Ovary (tissue), 7 donors: ENCODE measurements at regions not wholly inside any gene's neighbourhood (a gene's known extent, or its start where the extent isn't known, plus 50 kb on each side); places are given as distances from the start of the nearest gene placed in this dataset.

Experiments used
- DNase-seq, 5 donors: peaks; one replicate each; pipeline ENCODE4 v3.0.0-alpha.2; 2019 to 2020
- H3K27ac ChIP-seq, 2 donors: fragments of 200-600 bp; one replicate each; pipeline versions ENCODE4 v1.5.1 to v1.8.0; 2019 to 2022
- H3K27me3 ChIP-seq: fragments of 200-600 bp; one replicate; pipeline ENCODE4 v1.8.0; 2022
- H3K36me3 ChIP-seq: fragments of 200-600 bp; sonication (generic); one replicate; pipeline ENCODE4 v1.5.1; 2019
- H3K4me1 ChIP-seq: one replicate; pipeline ENCODE4 v1.8.1; 2013; ENCODE audit warnings: mild to moderate bottlenecking, moderate library complexity; ENCODE audit not compliant: insufficient read depth
- H3K4me3 ChIP-seq: fragments of 200-600 bp; sonication (generic); one replicate; pipeline ENCODE4 v1.5.1; 2017
- H3K9me3 ChIP-seq, 2 donors: fragments of 200-600 bp in 1 of 2; sonication (generic) in 1 of 2; one replicate each; pipeline versions ENCODE4 v1.5.1 to v1.8.1; 2013 to 2019; ENCODE audit warnings: mild to moderate bottlenecking in 1 of 2, moderate library complexity in 1 of 2
- CTCF ChIP-seq, 3 donors: fragments of 450-650 bp in 2 of 3; fragments of 200-600 bp in 1 of 3; IDR thresholded peaks; one replicate each; pipeline versions ENCODE4 v1.5.1 to v1.8.0; 2016 to 2022; ENCODE audit warnings: antibody characterized with exemption in 3 of 3, mild to moderate bottlenecking in 1 of 3
- EP300 ChIP-seq: sonication (generic); formaldehyde crosslinking; IDR thresholded peaks from one replicate; pipeline ENCODE4 v1.6.1; 2017; ENCODE audit warnings: antibody characterized with exemption
- POLR2A ChIP-seq: fragments of 450-650 bp; IDR thresholded peaks from one replicate; pipeline ENCODE4 v1.6.1; 2017; ENCODE audit warnings: antibody characterized with exemption, mild to moderate bottlenecking, moderate library complexity
- WGBS, 3 donors: extraction: QIAGEN DNeasy Blood & Tissue Kit in 1 of 3; methylation state at CpG; one replicate each; pipeline versions ENCODE4 v1.1.5 to v1.1.7; 2013 to 2017; 5-methylcytosine and 5-hydroxymethylcytosine counted together
- intact Hi-C, 4 donors: fragments of 100-400 bp; cut with DNase I; formaldehyde crosslinking; loops; one replicate each; pipeline versions ENCODE4 v1.11.0 to v1.15.1; 2022 to 2023
- donor health status: DM: no; HTN: no; CAD: no; lungs with moderate emphysema.
- donor health status: DM: no; HTN: no; CAD: no.
- donor health status: Bipolar disorder and iron deficiency.
- donor health status: DM: no; HTN: no; CAD: no.
- donor health status: DM: yes; HTN: yes; CAD: no.

- WGBS, 3 donors, result 82 to 89% (median 85%) methylated on average over 5 of the region's 5 CpGs
- Histone ChIP-seq H3K36me3 (no peaks in the 10 kb centered on the region), H3K27ac (no peak overlapping the region), H3K4me1 (no peaks in the 10 kb centered on the region), H3K4me3 (no peak overlapping the region), H3K9me3 (no peaks in the 10 kb centered on the region), H3K27me3 (no peaks in the 10 kb centered on the region)
- intact Hi-C loops, result no loop called here
- DNase-seq, result no peak
- TF ChIP-seq EP300 (no peak), POLR2A (no peak), CTCF (IDR thresholded peaks at IDR 0.05) (no peak)
These were observed 153.7 kb upstream of the TSHZ2 start for GRCh38 chr20:52818491-52818890.

GRCh38 chr20:52817981-52818380, 154.2 kb upstream of the TSHZ2 start:
- Histone ChIP-seq H3K4me1 (no peaks in the 10 kb centered on the region), H3K4me3 (no peak overlapping the region), H3K27ac (no peak overlapping the region), H3K27me3 (no peaks in the 10 kb centered on the region), H3K36me3 (no peaks in the 10 kb centered on the region), H3K9me3 (no peaks in the 10 kb centered on the region)
- no peak for DNase-seq
- intact Hi-C loops, result no loop called here
- WGBS, 3 donors, result 76 to 96% (median 95%) methylated on average over 3 of the region's 3 CpGs
- no peak for TF ChIP-seq CTCF (IDR thresholded peaks at IDR 0.05)
- no peak for TF ChIP-seq EP300
- TF ChIP-seq POLR2A, result no peak

GRCh38 chr20:52817511-52817910, 154.6 kb upstream of the TSHZ2 start:
- WGBS, 3 donors, result 72 to 75% (median 73%) methylated on average over 1 of the region's 1 CpG
- DNase-seq, result no peak
- Histone ChIP-seq H3K27ac (no peak overlapping the region), H3K4me1 (no peaks in the 10 kb centered on the region), H3K9me3 (no peaks in the 10 kb centered on the region), H3K36me3 (no peaks in the 10 kb centered on the region), H3K27me3 (no peaks in the 10 kb centered on the region), H3K4me3 (no peak overlapping the region)
- intact Hi-C loops, result no loop called here
- no peak for TF ChIP-seq CTCF (IDR thresholded peaks at IDR 0.05)
- no peak for TF ChIP-seq POLR2A
- TF ChIP-seq EP300, result no peak

- no peak overlapping the region for H3K27ac ChIP-seq
- intact Hi-C loops, result no loop called here
- TF ChIP-seq EP300 (no peak), CTCF (IDR thresholded peaks at IDR 0.05) (no peak), POLR2A (no peak)
- H3K4me1 ChIP-seq, result no peaks in the 10 kb centered on the region
- 52 to 55% (median 52%) methylated on average over 2 of the region's 2 CpGs for WGBS, 3 donors
- H3K9me3 ChIP-seq, result no peaks in the 10 kb centered on the region
- no peak for DNase-seq
- no peaks in the 10 kb centered on the region for H3K27me3 ChIP-seq
- no peak overlapping the region for H3K4me3 ChIP-seq
- no peaks in the 10 kb centered on the region for H3K36me3 ChIP-seq
These were observed 157.8 kb upstream of the TSHZ2 start for GRCh38 chr20:52814371-52814770.
